COR-L47 (cell line): ENCODE measurements at regions not wholly inside any gene's neighbourhood (a gene's known extent, or its start where the extent isn't known, plus 50 kb on each side); places are given as distances from the start of the nearest gene placed in this dataset.

Source experiments
- DNase-seq: peaks from one replicate; lab custom pipeline; 2025; lab: John Stamatoyannopoulos, UW

DNA sequence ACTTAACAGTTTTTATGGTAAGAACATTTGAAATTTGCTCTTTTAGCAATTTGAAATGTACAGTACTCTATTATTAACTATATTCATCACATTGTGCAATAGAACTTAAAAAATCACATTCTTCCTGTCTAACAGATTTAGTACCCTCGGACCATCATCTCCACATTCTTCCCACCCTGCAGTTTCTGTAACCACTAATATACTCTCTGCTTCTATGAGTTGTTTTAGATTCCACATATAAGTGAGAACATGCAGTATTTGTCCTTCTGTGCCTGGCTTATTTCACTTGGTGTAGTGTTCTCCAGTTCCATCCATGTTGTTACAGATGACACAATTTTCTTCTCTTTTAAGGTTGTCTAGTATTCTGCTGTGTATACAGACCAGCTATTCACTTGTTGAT lies 88.9 kb upstream of the SEC61G start:
- DNase-seq = no peak

DNA sequence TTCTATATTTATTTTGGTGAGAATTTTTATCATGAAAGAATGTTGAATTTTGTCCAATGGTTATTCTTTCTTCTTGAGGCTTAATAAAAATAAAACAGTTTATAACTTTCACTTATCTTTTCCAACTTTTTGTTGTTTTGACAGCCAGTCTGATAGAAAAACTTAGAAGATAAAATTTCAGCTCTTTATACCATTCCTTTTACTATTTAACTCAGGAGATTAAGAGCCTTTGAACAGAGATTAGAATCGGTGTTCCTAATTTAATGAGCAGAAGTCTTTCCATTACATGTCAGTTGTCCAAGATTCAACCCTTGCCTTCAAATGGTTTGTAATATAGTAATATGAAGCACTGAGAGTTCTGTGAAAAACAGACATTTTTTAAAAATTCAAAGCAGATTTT lies 97.8 kb upstream of the SEC61G start:
- DNase-seq = no peak

DNA sequence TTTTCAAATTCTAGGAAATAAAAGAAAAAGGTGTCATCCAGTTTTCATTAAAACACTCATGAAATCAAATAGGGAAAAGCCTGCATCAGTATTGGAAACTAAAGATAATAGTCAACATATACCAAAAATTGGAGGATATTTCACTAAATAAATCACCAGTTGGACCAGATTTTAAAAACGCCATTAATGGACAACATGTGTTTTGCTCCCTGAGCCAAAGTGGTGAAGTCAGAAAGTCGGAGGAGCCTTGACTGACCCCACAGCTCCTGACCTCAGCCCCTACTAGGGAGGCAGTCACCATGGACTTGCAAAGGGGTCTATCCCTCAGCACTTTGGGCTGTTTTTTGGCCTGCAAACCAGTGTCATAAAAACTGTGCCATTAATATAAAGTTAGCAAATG lies 98.3 kb upstream of the SEC61G start:
- no peak for DNase-seq

DNA sequence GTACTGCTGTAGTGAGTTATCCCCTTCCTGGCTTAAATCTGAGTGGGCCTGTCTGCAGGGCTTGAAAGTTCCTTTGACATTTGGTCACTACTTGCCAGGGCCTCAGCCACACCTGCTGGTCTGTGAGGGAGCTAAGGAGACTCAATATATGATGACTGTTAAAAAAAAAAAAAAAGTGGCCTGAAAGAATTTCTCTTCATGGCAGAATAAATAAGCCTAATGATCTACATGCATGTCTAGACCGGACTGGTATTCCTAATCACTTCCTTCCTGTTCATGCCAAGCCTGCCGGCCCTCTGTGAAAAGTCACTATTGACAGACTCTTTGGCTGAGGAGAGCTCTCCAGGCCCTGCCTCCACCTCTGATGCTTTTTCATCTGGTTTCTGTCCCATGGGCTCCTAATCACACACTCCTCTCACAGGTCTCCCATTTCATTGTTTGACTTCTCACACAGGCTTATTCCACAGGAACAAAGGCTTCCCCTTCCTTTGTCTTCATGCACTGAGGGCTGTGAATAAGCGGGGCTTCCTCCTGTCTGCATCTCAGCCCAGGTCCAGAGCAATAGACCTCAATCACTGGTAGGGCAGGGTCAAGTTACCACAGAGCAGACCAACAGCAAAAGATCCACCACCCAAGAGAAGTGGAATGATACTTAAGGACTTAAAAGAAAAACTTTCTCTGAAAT lies 99.1 kb upstream of the SEC61G start:
- peak; percentile 45 for DNase-seq

DNA sequence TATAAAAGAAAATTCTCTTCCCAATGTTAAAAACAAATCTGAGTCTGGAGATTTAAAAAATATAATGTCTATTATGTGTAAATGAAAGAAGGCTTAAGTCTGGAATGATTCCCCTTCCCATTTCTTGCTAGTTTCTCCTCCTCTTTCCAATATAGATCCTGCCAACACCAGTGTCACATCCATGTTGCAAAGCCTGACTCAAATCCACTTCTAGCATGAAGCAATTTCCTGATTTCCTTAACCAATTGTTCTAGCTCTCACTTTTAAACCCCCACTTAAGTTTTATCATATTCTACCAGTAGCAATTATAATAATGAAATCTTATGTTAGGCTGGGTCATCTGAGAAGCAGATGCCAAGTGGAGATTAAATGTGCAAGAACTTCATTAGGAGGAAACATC lies 100.1 kb upstream of the SEC61G start:
- no peak for DNase-seq

DNA sequence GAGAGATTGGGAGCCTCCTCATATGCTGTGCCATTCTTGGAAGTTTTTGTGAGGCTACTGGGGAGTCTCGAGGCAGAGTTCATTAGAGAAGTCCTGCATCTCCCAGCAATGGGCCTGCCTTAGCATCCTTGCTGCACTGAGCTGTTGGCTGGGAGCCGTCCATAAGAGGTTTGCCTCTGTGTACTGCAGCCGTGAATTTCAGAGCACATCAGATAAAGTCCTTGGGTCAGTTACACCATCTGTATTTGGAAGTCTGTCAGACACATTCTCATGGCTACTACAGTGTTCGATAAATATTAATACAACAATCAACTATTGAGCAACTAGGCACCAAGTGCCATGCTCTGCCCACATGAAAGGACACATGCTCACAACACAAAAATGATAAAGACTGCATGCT lies 100.5 kb upstream of the SEC61G start:
- no peak for DNase-seq

DNA sequence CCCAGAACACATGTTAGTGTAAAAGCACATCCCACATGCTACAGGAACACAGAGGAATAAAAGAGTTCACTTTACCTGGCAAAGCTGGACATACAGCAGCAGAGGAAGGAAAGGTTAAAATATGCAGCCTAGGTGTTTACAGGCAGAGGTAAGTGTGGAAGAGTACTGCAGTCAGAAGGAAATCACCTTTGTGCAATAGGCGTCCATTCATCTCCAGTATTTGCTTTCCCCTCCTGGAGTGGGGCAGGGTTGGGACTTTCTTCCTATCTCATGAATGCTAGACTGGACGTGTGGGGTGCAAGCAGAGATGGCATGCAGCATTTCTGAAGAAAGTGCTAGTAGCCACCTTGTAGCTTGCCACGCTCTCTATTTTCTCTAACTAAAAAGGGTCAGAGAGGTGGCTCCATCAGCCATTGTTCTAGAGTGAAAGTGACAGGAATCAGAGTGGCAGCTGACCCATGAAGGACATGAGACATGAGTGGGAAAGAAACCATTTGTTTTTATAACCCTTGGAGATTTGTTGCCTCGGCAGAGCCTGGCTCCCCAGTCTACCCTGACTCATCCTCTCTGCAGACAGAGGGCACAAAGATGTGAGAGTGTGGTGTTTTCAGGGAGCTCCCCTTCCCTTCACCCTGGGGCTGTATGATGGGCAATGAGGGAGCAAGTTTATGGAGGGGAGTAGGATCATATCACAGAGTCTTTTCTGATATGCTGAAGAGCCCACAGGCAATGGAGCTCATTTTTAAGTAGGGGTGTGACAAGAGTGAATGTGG lies 101.2 kb upstream of the SEC61G start:
- no peak for DNase-seq

DNA sequence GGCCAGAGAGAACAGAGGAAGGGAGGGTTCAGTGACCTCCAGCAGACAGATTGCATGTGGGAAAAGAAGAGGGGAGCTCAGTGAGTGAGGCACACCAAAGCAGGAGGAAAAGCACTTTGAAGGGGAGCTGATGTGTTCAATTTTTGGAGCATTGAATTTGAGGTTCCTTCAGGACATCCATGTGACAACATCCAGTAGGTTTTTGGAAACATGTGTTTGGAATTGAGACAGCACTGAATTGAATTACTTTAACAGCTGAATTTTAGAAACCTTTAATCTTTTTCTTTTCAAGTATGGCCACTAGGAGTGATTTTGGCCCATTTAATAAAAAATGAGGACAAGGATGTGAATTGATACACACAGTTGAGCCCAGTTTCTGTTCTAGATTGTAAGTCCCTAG lies 101.8 kb upstream of the SEC61G start:
- no peak for DNase-seq

DNA sequence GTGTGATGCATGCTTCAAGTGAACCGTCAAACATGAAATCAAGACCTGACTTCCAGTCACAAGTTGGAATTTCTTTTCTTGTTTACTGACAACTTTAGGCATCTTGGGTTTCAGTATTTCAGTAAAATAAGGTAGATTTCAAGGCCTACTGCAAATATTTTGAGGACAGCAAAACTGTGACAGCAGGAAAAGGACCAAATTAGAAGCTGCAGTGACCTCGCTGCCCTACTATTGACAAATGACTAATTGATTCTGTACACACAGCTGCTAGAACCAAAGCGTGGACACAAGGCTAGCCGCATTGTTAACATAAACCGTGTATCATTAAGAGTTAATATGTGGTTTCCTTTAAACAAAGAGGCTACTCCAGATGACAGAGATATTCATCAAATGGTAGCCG lies 105.7 kb upstream of the SEC61G start:
- peak; percentile 79 for DNase-seq

DNA sequence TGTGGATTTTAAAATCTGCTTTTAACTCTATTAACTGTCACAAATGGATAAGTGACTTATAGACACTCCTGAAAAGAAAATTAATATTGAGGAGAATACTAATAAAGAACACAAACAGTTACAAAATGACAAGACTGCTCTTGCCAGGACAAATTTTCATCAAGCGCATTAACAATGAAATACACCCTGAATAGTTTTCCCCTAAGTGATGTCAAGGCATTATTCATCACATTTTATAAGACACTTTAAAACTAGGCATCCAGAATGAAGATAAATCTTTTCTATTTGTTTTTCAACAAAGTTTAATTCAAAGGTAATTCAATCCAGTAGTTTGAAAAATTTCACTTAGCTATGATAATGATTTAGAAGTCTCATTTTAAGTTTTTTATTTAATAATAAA lies 110.5 kb upstream of the SEC61G start:
- no peak for DNase-seq

DNA sequence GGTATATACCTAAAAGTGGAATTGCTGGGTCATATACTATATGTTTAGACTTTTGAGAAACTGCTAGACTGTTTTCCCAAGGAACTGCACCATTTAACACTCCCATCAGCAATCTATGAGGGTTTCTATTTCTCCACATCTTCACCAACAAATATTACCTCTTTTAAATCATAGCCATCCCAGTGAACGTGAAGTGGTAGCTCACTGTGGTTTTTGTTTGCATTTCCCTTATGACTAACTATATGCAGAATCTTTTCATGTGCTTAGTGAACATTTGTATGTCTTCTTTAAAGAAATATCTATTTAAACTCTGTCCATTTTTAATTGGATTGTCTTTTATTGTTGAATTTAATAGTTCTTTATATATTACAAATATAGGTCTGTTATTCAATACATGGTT lies 115.8 kb upstream of the SEC61G start:
- no peak for DNase-seq

DNA sequence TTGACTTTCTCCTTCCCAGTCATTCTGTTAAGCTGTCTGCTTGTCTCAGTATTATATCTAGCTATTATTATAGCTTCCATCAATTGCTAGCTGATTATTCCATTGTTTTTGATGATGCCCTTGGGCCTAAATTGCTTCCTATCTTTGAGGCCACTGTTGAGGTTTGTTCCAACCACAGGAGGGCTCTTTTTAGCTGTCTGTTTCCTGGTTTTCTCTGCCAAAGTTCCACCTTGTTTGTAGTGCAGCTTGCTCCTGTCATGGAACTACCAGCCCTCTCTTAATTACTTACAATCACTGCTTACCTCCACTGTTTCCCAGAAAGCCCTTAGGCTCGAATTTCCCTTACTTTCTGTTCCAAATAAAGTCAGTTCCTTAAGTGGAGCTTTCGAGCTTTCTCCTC lies 118.7 kb upstream of the SEC61G start:
- DNase-seq = peak; percentile 17

DNA sequence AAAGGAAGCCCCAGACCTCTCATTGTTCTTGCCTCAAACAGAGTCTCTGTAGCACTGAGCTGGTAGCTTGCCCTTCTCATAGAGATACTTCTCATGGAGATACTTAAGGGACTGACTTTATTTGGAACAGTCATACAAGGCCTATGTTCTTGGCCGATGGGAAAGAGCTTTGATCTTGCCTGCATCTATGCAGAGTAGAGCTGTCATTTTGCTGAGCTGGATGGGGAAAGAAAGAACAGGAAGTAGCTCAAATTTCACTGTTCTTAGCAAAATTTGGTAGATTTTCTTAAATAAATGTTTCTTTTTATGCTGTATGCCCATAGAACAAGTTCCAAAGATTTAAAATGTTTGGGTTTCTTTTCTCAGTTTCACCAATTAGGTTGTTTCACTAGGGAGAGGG lies 119.3 kb upstream of the SEC61G start:
- no peak for DNase-seq

DNA sequence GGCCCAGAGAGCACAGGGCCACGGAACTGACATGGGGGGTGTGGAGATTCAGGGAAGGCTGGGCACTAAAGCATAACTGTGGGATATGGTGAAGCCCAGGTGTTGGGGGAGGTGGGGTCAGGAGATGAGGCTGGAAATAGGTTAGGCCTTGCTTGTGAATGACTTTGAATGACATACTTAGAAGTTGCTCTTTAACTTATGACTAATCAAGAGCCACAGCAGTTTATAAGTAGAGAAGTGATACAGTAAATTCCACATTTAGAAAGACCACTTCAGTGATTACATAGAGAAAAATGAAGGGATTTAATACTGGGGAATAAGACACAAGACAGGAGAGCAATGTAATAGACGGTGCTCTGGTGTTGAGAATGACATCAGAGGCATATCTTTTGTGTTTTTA lies 120.8 kb upstream of the SEC61G start:
- DNase-seq = no peak

DNA sequence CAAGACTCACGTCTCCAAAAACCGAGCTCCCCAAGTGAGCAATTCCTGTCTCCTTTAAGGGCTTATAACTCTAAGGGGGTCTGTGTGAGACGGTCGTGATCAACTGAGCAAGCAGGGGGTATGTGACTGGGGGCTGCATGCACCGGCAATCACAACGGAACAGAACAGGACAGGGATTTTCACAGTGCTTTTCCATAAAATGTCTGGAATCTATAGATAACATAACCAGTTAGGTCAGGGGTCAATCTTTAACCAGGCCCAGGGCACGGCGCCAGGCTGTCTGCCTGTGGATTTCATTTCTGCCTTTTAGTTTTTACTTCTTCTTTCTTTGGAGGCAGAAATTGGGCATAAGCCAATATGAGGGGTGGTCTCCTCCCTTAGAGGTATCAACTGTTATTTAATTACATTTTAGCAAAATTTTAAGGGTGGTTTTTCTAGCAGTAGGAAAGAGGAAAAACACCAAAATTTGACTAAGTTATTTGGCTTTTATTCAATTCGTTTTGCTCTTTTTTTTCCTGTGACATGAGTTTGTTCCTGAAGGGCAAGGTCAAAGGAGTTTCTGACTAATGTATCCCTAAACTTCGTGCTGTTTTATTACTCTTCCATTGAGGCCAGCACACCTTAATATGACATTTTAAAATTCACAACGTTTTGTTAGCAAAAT lies 121.4 kb upstream of the SEC61G start:
- no peak for DNase-seq

DNA sequence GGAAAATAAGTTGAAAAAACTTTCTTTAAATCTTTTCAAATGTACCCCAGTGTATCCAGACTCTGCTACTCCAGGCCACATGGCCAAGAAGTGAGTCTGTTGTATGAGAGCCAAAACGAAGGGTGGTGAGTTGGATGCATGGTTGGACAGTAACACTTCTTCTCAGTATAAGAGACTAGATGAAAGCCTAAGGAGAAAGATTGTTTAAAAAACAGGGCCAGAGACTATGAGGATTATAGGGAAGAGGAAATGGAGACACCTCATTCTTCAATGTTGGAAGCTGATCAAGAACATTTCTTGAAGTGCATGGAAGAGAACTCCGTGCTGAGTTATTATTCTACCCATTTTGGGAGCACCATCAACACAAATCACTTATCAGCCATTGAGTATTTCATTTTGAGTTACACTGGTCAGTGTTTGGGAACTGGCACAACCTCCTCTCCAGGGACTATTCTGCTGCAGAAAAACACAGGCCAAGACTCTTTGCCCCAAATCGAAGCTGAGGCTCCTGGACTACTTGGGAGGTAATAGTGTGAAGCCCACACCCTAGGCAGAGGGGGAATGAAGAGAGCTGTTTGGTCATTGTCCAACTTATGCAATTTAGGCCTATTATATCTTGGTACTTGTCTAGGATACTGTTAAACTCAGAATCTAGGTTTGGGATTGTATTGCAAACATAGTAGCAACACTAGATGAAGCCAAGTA lies 123.0 kb upstream of the SEC61G start:
- DNase-seq = no peak

DNA sequence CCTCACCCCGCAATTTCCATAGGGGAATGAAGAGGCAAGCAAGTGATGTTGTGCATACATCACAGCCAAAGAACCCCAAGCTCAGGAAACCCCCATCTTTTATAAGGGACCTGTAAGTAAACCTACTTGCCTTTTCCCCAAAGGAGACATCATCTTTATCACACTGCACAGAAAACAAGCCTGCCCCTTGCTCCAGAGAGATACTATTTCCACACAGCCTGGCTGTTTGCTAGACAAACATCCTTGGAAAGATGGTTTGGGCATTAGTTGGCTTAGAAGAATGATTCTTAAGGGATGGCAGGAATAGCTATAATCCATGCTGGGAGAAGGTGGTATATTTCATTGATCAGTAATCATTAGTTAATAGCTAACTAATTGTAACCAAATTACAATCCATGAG lies 123.7 kb upstream of the SEC61G start:
- no peak for DNase-seq

DNA sequence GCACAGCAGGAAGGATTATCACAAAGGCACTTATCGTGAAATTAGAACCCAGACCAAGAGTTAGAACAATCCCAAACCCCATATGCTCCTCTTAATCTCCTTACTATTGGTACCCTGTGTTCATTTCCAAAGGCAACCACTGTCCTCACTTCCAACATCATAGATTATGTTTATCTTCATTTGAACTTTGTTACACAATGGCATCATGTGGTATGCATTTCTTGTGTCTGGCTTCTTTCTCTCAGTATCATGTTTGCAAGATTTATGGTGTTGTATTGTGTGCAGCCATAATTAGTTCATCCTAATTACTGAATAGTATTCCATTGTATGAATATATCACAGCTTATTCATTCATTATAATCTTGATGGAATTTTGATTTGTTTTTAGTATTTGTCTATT lies 124.6 kb upstream of the SEC61G start:
- no peak for DNase-seq

DNA sequence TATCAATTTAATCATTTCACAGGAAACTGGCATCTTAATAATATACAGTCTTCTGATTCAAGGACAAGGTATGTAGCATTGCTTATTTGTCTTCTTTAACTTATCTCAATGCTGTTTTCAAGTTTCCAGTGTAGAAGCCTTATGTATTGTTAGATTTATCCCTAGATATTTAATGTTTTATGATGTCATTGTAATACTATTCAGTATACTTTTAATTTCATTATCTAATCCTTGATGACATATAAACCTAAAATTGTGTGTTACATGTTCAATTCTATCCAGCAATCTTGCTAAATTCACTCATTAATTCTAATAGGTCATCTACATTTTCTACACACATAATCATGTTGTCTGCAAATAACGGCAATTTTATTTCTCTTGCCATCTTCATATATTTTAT lies 126.3 kb upstream of the SEC61G start:
- no peak for DNase-seq

DNA sequence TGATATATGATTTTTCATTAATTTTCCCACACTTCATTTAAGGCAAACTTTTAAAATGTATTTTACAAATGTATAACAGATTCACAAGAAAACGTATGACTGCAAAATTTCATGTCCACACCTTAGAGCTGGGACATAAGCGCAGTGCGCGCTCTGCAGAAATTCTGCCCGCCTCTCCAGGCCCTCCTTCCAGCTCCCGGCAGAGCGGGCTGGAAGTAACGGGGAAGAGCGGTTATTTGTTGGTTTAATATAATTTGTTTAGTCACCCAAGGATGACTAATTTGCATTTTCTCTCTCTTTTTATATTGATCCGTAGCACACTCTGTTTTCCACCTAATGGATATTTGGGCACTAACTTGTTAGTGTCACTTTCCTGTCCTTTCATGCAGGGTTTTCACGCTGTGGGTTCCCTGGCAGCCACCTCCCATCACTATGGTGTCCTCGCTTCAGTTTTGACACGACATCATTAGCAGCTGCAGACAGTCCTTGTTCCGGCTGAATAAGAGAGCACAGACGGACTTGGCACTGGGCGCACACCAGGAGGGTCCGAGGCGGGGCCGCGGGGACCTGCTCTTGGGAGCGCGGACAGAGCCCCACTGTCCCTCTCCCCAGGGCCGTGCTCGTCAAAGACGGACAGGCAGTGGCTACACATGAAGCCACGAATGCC lies 129.2 kb upstream of the SEC61G start:
- no peak for DNase-seq

DNA sequence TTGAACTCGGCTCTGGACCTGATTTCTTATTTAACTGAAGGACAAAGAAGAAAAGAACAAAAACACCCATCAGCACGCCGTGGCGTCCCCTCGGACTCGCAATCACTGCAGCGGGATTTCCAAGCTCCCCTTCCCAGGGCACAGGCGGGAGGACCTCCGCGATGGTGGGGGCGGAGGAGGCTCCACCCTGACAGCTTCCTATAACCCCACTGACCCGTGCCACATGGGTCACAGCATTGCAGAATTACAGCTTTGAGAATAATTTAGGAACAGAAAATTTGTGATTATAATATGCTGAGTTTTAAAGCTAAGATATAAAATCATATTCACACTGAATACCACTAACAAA lies 129.7 kb upstream of the SEC61G start:
- no peak for DNase-seq

DNA sequence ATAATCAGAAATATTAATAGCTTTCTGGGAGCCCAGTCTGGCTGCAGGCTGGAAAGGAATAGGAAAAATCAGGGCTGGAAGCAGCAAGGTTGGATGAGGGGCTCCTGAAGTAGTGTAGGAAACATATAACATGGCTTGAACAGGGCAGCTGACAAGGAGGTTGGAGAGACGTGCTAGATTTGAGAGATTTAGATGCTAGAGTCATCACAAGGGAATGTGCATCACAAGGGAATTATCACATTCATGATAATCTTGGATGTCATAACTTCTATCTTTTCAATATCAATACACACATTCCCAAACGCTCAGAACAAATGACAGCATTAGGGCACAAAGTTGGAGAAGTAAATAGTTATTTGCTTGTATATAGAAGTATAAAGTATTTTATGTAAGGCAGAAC lies 120.9 kb upstream of the EGFR start:
- no peak for DNase-seq
